ENCODE measurements at regions not wholly inside any gene's neighbourhood (a gene's known extent, or its start where the extent isn't known, plus 50 kb on each side); places are given as distances from the start of the nearest gene placed in this dataset.

DNA sequence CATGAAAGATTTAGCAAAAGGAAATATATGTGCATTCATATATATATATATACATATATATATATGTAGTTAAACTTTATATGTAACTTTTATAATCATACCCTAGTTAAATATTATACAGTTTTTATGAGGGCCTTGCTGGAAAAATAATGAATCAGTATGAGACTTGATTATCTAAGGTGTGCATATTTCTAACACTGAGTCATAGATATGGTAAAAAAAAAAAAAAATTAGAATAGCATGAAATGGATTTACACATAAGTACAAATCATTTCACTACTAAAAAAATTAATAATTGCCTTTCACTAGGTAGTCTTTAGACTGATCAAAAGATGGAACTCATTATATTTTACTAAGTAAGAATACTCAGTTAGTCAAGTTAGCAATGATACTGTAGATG lies 51.3 kb upstream of the DST start:
- no peak for FAIRE-seq

DNA sequence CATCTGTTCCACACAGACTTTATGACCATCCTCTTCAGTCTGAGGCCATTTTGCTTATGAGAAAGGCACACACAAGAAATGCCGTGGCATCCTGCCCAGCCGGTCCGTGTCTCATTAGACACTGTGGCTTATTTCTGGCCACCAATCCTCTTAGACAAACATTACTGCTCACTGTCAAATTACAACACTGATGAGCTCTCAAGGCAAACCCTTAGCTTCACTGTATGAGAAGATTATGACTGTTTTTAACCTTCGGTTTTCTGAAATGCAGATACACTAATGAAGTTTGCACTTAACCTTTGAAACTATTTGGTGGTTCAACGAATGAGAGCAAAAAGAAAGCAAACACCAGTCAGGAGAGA lies 50.5 kb upstream of the DST start:
- FAIRE-seq: no peak
- no peak for DNase-seq (ENCODE audit: extremely low spot score, insufficient read length, low read depth)

More for the DNA sequence above, 51.3 kb upstream of the DST start:
- no peak for DNase-seq (ENCODE audit: extremely low spot score, insufficient read length, low read depth)

DNA sequence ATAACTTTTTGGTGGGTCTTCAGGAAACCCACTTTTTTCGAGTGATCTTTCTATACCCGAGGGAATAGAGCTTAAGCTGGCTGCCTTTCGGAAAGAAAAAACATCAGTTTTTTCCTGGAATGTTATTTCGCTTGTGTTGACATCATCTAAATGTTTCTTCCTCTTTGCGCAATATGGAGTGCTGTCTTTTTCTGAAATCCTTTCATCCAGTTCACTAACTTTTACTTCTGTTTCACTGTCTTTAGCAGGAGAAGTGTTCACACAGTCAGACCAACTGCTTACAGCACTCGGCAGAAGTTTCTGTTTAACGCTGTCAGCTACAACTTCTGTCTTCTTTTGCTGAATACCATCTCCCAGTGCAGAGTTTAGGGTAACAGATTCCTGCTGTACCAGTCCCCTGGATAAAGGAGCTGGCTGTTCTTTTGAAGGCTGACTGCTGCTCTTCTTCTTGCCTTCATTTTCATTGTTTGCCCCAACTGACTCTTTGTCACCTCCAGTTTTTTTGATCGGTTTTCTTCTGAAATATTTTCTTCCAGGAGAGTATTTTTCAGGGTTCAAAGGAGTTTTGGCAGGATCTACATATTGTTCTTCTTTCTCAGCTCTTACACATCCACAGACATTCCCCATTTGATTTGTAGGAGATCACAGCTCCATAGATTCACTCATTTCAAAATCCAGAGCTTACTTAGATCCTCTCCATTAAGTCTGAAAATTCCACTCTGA lies 50.0 kb upstream of the DST start:
- FAIRE-seq (no peak), DNase-seq (ENCODE audit: extremely low spot score, insufficient read length, low read depth) (no peak)

Measured in GM18507 (cell line).